Inflammatory macrophage treated with lipopolysaccharide for 4 hours (primary cell): ENCODE measurements at regions not wholly inside any gene's neighbourhood (a gene's known extent, or its start where the extent isn't known, plus 50 kb on each side); places are given as distances from the start of the nearest gene placed in this dataset.
"Not testable (repeated sequence)": the region's sequence is repeated elsewhere in the genome, so short reads cannot be mapped to it uniquely, and the experiment has no call there.

Source experiments
- DNase-seq: peaks from one replicate; pipeline ENCODE4 v3.0.0-alpha.2; 2020

DNA sequence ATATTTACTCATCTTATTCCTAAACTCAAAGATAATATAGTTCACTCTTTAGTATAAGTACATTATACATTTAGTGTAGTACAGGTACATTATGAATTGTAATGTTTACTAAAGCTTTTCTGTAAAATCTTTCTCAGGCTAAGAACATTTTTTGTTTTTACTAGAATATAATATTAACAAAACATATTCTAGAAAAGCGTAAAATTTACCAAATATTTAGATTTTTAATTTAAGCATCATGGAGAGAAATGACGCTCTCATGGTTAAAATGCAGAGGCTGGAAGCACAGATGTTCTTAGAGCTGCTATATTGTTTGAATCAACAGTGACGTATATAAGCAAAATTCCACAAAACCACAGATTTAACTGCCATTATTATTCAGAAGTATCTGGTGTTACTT, 54.7 kb upstream of the NBPF15 start:
- not testable (repeated sequence) for DNase-seq

DNA sequence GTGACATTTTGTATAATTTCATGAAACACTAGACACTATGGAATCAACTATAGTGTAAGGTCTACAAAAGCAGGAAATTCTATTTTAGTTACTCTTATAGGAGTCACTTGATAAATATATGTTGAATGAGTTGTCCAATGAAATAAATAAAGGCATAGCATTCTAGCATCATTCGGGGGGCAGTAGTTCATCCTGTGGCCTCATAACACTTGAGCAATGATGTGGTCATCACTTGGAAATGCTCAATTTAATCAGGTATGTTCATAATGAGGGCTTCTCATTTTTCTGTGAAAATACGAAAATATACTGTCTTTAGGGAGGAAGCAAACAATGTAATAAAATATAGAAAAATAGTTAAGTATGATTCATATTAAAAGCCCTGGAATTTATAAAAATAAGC, 55.4 kb upstream of the NBPF15 start:
- DNase-seq, result not testable (repeated sequence)

DNA sequence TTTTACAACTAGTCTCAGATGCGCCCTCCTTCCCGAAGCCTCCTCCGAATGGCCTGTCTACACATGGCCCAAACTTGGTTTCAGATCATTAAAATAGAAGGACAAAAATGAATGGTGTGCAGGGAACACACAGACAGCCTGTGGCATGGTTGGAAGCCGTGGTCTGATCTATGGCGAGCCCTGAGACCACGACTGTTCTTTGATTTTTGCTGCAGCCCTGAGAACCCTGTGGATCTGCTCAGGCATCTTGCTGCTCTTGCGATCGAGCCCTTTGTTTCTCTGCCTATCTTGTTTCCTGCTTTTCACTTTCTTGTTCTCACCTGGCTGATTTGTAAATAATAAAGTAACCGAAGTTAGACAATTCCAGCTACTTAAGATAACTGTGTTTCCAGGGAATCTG, 57.0 kb upstream of the NBPF15 start:
- not testable (repeated sequence) for DNase-seq

DNA sequence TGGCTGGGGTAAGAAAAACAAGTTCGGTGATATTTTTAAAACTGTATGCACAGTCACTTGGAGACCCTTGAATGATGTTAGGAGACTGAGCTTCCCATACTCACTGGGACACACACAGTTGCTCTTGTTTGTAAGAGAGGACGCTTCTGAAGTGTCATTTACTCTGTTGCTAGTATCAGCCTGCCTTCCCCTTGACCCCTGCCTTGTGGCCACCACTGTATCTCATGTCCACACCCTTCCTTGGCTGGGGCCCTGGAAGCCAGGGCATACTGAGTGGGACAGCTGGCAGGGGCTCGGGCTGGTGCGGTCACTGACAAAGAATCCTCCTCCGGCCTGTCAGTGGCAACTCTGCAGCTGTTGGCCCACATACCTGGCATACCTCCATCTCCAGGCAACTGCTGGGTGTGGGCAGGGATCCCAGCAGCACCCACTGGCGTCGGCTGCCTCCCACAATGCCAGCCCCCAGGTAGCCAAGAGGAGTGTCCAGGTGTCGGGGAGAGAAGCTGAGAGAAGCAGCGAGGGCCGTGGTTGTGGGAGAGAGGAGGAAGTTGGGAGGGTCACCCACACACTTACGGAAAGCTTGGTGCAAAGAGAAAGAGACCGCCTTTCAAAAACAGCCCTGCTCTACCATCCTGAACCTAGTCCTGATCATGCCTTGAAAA, 58.2 kb upstream of the NBPF15 start:
- not testable (repeated sequence) for DNase-seq

- DNase-seq, result peak; percentile 8
Observed at GRCh38 chr1:144523661-144524407, 62.4 kb upstream of the NBPF15 start.

DNA sequence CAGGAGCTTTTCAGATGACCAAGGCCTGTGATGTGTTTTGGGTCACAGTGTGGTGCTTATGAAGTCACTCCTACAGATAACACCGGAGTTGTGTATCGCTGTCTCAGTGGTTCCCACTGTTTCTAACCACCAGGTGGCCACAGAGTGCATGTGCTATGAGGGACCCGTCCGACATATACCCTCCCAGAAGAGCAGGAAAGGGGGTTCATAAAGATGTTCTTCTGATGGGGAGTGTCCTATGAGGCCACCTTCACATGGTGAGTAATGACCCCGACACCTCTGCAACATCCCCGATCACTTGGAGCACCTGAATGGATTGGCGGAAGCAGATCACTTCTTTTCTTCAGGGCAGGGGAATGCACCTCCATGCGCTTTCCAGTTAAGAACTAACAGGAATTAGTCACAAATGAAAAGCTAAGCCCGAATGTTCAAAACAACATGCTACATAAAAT, 60.5 kb upstream of the PPIAL4F start:
- DNase-seq, result not testable (repeated sequence)

DNA sequence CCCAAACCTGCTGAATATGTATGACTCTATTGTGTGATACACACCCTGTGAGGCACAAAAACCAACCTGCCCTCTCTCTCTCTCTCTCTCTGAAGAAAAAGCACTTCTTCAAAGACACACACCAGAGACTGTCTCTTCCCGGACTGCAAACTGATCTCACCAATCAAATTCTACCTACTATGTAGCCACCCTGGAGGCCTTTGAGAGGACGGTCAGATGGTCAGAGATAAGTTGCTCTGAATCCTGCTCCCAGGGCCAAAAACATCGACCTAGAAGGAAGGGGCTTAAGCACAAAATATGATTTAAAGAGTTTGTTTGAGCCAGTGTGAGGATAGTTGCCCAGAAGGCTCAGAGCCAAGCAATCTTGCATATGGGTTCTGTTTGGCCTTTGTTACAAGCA, 59.2 kb upstream of the PPIAL4F start:
- not testable (repeated sequence) for DNase-seq

DNA sequence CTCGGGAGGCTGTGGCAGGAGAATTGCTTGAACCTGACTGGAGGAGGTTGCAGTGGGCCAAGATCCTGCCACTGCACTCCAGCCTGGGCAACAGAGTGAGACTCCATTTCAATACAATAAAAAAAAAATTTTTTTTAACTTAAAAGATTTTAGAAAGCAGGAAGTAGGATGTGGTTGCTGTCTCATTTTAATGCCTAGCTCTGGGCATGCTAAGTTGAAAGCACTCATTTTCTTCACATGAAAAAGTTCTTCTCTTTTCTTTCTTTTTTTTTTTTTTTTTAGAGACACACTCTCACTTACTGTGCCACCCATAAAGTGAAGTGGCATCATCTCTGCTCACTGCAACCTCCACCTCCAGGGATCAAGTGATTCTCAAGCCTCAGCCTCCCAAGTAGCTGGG, 58.4 kb upstream of the PPIAL4F start:
- DNase-seq, result not testable (repeated sequence)

- DNase-seq, result not testable (repeated sequence)
Observed at GRCh38 chr1:144536677-144537076, 56.0 kb upstream of the PPIAL4F start.

GRCh38 chr1:144537234-144537633, 55.5 kb upstream of the PPIAL4F start:
- DNase-seq, result not testable (repeated sequence)

GRCh38 chr1:144538736-144539135, 54.0 kb upstream of the PPIAL4F start:
- DNase-seq, result not testable (repeated sequence)

GRCh38 chr1:144539191-144539960, 53.3 kb upstream of the PPIAL4F start:
- DNase-seq, result not testable (repeated sequence)
